ENCODE measurements at regions not wholly inside any gene's neighbourhood (a gene's known extent, or its start where the extent isn't known, plus 50 kb on each side); places are given as distances from the start of the nearest gene placed in this dataset.

DNA sequence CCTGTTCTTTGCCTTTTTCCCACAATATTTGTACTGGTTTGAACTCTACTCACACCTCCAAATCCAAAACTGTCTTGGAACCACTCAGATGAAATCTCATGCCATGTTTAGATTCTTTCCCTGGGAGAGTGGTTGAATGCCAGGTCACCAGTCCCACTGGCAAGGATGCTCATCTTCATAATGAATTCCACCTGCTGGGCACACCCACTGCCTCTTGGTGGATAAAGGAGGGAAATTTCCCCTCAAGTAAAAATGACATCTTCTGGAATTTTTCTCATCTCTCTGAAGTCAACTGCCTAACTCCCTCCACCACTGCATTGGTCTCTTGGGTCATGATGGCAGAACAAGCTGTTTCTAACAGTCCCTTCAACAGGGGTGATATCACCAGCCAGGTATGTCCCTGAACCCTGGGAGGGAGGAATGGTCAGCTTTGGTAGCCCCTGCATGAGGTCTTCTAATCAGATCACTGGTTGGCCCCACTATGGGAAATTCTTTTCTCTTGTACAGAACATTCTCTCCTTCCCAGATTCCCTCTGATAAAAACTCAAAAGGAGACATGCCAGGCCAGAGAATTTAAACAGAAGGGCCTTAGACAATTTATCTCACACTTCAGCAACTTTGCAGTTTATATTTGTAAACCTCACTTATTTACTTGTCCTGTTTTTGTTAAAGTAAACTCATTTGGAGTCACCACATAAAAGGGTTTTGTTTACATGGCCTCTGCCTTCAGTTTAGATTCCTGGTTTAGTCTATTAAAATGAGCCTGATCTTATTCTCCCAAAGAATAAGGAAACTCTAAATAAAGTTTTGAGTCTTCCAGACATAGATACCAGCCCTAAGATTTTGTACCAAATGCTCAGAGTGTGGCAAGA lies 143.4 kb downstream of the WNT5A start:
- Histone ChIP-seq H3K9me3 (replicated peaks in 1 of 2; ENCODE audit: control insufficient read depth in 2 of 2, insufficient read depth in 1 of 2, low read depth in 1 of 2, low read length in 2 of 2) (no peaks in the 10 kb centered on the region), H3K23ac (ENCODE audit: low read depth, low read length, poor library complexity) (no peak overlapping the region), H3K4me2 (ENCODE audit: insufficient read depth, low read length, poor library complexity, severe bottlenecking) (no peak overlapping the region), H3K4ac (ENCODE audit: low read length) (no peak overlapping the region), H2BK15ac (ENCODE audit: low read length) (no peak overlapping the region), H3K4me3 (ENCODE audit: low read length in 2 of 2) (no peak overlapping the region), H3K9ac (ENCODE audit: low read depth, low read length, poor library complexity) (no peak overlapping the region), H2BK12ac (ENCODE audit: low read length) (no peak overlapping the region), H3K79me1 (ENCODE audit: low read depth, low read length) (no peaks in the 10 kb centered on the region), H2AFZ (ENCODE audit: low read length) (peak overlapping the region; percentile 54), H3K18ac (ENCODE audit: low read length) (no peak overlapping the region), H4K91ac (ENCODE audit: low read depth, low read length, poor library complexity) (no peak overlapping the region), H3K27ac (replicated peaks; ENCODE audit: low read length) (peak overlapping the region; percentile 18), H2BK120ac (ENCODE audit: low read depth, low read length) (no peak overlapping the region), H3K27me3 (ENCODE audit: control insufficient read depth in 3 of 3, insufficient read depth in 3 of 3, low read depth in 1 of 3, low read length in 3 of 3) (no peaks in the 10 kb centered on the region), H3K4me1 (ENCODE audit: control insufficient read depth in 2 of 2, insufficient read depth in 1 of 2, low read depth in 1 of 2, low read length in 2 of 2) (peaks cover 8 to 9% of the 10 kb centered on the region in 2 donors), H3K14ac (ENCODE audit: low read length) (no peak overlapping the region), H4K8ac (ENCODE audit: low read depth, low read length) (no peak overlapping the region), H2AK5ac (ENCODE audit: low read depth, low read length) (no peak overlapping the region), H3K36me3 (replicated peaks in 1 of 2; ENCODE audit: control insufficient read depth in 2 of 2, insufficient read depth in 2 of 2, low read length in 2 of 2) (no peaks in the 10 kb centered on the region), H2BK5ac (ENCODE audit: low read length) (no peak overlapping the region)
- no peak for DNase-seq (ENCODE audit: low spot score)

DNA sequence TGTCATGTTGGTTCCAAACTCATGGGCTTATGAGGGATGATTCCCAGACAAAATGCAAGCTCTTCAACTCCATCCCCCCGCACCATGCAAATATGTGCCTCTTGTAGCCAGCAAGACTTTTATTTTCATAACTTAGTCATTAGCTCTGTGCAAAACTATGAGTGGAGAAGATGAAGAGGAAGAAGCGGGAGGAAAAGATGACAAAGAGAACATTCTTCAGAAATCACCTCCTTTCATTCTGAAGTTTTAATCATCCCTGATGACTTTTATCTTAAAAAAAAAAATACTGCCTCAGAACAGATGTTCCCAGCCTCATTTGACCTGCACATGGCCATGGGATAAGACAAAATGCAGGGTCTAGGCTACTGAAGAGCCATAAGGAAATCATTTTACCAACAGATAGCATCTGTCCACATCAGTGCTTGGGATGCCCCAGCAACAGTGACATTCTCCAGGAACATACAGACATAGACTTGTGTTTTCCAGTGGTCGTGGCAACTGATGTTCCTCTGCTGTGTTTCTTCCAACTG lies 145.5 kb downstream of the WNT5A start:
- Histone ChIP-seq H3K9ac (ENCODE audit: low read depth, low read length, poor library complexity) (no peak overlapping the region), H3K27me3 (ENCODE audit: control insufficient read depth in 3 of 3, insufficient read depth in 3 of 3, low read depth in 1 of 3, low read length in 3 of 3) (no peaks in the 10 kb centered on the region), H2BK12ac (ENCODE audit: low read length) (no peak overlapping the region), H3K4me2 (ENCODE audit: insufficient read depth, low read length, poor library complexity, severe bottlenecking) (no peak overlapping the region), H3K4me1 (ENCODE audit: control insufficient read depth in 2 of 2, insufficient read depth in 1 of 2, low read depth in 1 of 2, low read length in 2 of 2) (peaks cover 8 to 13% of the 10 kb centered on the region in 2 donors), H2BK120ac (ENCODE audit: low read depth, low read length) (no peak overlapping the region), H4K91ac (ENCODE audit: low read depth, low read length, poor library complexity) (no peak overlapping the region), H3K18ac (ENCODE audit: low read length) (no peak overlapping the region), H3K79me1 (ENCODE audit: low read depth, low read length) (no peaks in the 10 kb centered on the region), H3K4me3 (ENCODE audit: low read length in 2 of 2) (no peak overlapping the region), H3K14ac (ENCODE audit: low read length) (no peak overlapping the region), H4K8ac (ENCODE audit: low read depth, low read length) (no peak overlapping the region), H3K36me3 (replicated peaks in 1 of 2; ENCODE audit: control insufficient read depth in 2 of 2, insufficient read depth in 2 of 2, low read length in 2 of 2) (no peaks in the 10 kb centered on the region), H3K23ac (ENCODE audit: low read depth, low read length, poor library complexity) (no peak overlapping the region), H2AFZ (ENCODE audit: low read length) (no peak overlapping the region), H3K4ac (ENCODE audit: low read length) (peak overlapping the region; percentile 8), H3K9me3 (replicated peaks in 1 of 2; ENCODE audit: control insufficient read depth in 2 of 2, insufficient read depth in 1 of 2, low read depth in 1 of 2, low read length in 2 of 2) (no peaks in the 10 kb centered on the region), H3K27ac (replicated peaks; ENCODE audit: low read length) (no peak overlapping the region), H2BK15ac (ENCODE audit: low read length) (no peak overlapping the region), H2AK5ac (ENCODE audit: low read depth, low read length) (no peak overlapping the region), H2BK5ac (ENCODE audit: low read length) (no peak overlapping the region)
- WGBS, 2 donors (ENCODE audit: extremely low coverage in 2 of 2, insufficient read length in 2 of 2, insufficient replicate concordance in 1 of 2), result no CpG with 5 or more reads among the region's 3 CpGs
- DNase-seq (ENCODE audit: low spot score), result no peak

DNA sequence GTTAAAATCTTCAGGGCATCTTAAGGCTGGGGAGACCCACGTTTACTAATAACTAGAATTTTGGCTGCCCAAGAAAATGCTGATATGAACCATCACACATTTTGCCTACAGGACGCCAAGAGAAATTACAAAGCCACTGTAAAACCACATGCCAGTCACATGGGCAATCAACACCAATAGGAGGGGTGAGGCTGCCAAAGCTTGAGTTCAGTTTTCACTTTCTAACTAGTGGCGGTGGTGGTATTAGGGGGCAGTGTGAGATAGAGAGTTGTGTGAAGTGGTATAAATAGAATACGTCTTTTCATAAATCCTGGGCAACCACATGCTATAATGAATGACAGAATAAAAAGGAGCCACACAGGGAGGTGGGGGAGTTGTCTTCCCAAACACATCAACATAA lies 147.3 kb downstream of the WNT5A start:
- Histone ChIP-seq H3K27ac (replicated peaks; ENCODE audit: low read length) (no peak overlapping the region), H2AK5ac (ENCODE audit: low read depth, low read length) (no peak overlapping the region), H3K18ac (ENCODE audit: low read length) (no peak overlapping the region), H3K4me1 (ENCODE audit: control insufficient read depth in 2 of 2, insufficient read depth in 1 of 2, low read depth in 1 of 2, low read length in 2 of 2) (peaks cover 8 to 13% of the 10 kb centered on the region in 2 donors), H4K91ac (ENCODE audit: low read depth, low read length, poor library complexity) (no peak overlapping the region), H3K4me2 (ENCODE audit: insufficient read depth, low read length, poor library complexity, severe bottlenecking) (no peak overlapping the region), H3K4ac (ENCODE audit: low read length) (no peak overlapping the region), H2AFZ (ENCODE audit: low read length) (no peak overlapping the region), H2BK5ac (ENCODE audit: low read length) (no peak overlapping the region), H3K9ac (ENCODE audit: low read depth, low read length, poor library complexity) (no peak overlapping the region), H3K9me3 (replicated peaks in 1 of 2; ENCODE audit: control insufficient read depth in 2 of 2, insufficient read depth in 1 of 2, low read depth in 1 of 2, low read length in 2 of 2) (no peaks in the 10 kb centered on the region), H2BK12ac (ENCODE audit: low read length) (no peak overlapping the region), H4K8ac (ENCODE audit: low read depth, low read length) (no peak overlapping the region), H3K36me3 (replicated peaks in 1 of 2; ENCODE audit: control insufficient read depth in 2 of 2, insufficient read depth in 2 of 2, low read length in 2 of 2) (no peaks in the 10 kb centered on the region), H3K23ac (ENCODE audit: low read depth, low read length, poor library complexity) (no peak overlapping the region), H2BK120ac (ENCODE audit: low read depth, low read length) (no peak overlapping the region), H3K4me3 (ENCODE audit: low read length in 2 of 2) (no peak overlapping the region), H2BK15ac (ENCODE audit: low read length) (no peak overlapping the region), H3K27me3 (ENCODE audit: control insufficient read depth in 3 of 3, insufficient read depth in 3 of 3, low read depth in 1 of 3, low read length in 3 of 3) (no peaks in the 10 kb centered on the region), H3K14ac (ENCODE audit: low read length) (no peak overlapping the region), H3K79me1 (ENCODE audit: low read depth, low read length) (no peaks in the 10 kb centered on the region)
- no CpG with 5 or more reads among the region's 4 CpGs for WGBS, 2 donors (ENCODE audit: extremely low coverage in 2 of 2, insufficient read length in 2 of 2, insufficient replicate concordance in 1 of 2)
- DNase-seq (ENCODE audit: low spot score), result no peak

GRCh38 chr3:55339390-55339789 lies 147.7 kb downstream of the WNT5A start:
- no peak overlapping the region for H3K23ac ChIP-seq (ENCODE audit: low read depth, low read length, poor library complexity)
- no CpG with 5 or more reads among the region's 3 CpGs for WGBS, 2 donors (ENCODE audit: extremely low coverage in 2 of 2, insufficient read length in 2 of 2, insufficient replicate concordance in 1 of 2)
- H2AFZ ChIP-seq (ENCODE audit: low read length), result no peak overlapping the region
- no peak overlapping the region for H3K4me2 ChIP-seq (ENCODE audit: insufficient read depth, low read length, poor library complexity, severe bottlenecking)
- no peaks in the 10 kb centered on the region for H3K79me1 ChIP-seq (ENCODE audit: low read depth, low read length)
- H3K18ac ChIP-seq (ENCODE audit: low read length), result no peak overlapping the region
- no peak overlapping the region for H3K27ac ChIP-seq (replicated peaks; ENCODE audit: low read length)
- no peaks in the 10 kb centered on the region for H3K27me3 ChIP-seq (ENCODE audit: control insufficient read depth in 3 of 3, insufficient read depth in 3 of 3, low read depth in 1 of 3, low read length in 3 of 3)
- H3K4me1 ChIP-seq (ENCODE audit: control insufficient read depth in 2 of 2, insufficient read depth in 1 of 2, low read depth in 1 of 2, low read length in 2 of 2), result peaks cover 6 to 10% of the 10 kb centered on the region in 2 donors
- H3K36me3 ChIP-seq (replicated peaks in 1 of 2; ENCODE audit: control insufficient read depth in 2 of 2, insufficient read depth in 2 of 2, low read length in 2 of 2), result no peaks in the 10 kb centered on the region
- no peak overlapping the region for H4K8ac ChIP-seq (ENCODE audit: low read depth, low read length)
- H4K91ac ChIP-seq (ENCODE audit: low read depth, low read length, poor library complexity), result no peak overlapping the region
- no peak overlapping the region for H2BK120ac ChIP-seq (ENCODE audit: low read depth, low read length)
- H3K9ac ChIP-seq (ENCODE audit: low read depth, low read length, poor library complexity), result no peak overlapping the region
- no peak overlapping the region for H3K4ac ChIP-seq (ENCODE audit: low read length)
- no peak for DNase-seq (ENCODE audit: low spot score)
- no peak overlapping the region for H2BK5ac ChIP-seq (ENCODE audit: low read length)
- no peak overlapping the region for H3K4me3 ChIP-seq (ENCODE audit: low read length in 2 of 2)
- H2BK12ac ChIP-seq (ENCODE audit: low read length), result no peak overlapping the region
- no peak overlapping the region for H3K14ac ChIP-seq (ENCODE audit: low read length)
- H2BK15ac ChIP-seq (ENCODE audit: low read length), result no peak overlapping the region
- no peaks in the 10 kb centered on the region for H3K9me3 ChIP-seq (replicated peaks in 1 of 2; ENCODE audit: control insufficient read depth in 2 of 2, insufficient read depth in 1 of 2, low read depth in 1 of 2, low read length in 2 of 2)
- H2AK5ac ChIP-seq (ENCODE audit: low read depth, low read length), result no peak overlapping the region

Data from neuronal stem cell (in vitro differentiated cells).